KMS-11 (cell line): ENCODE measurements at regions not wholly inside any gene's neighbourhood (a gene's known extent, or its start where the extent isn't known, plus 50 kb on each side); places are given as distances from the start of the nearest gene placed in this dataset.

Experiments
- H2AFZ ChIP-seq: fragments of 200-600 bp; sonication (generic); 2 replicates; pipeline ENCODE4 v1.6.1; 2016; ENCODE audit warnings: antibody characterized with exemption, mixed run types, low read depth
- H3K27ac ChIP-seq: fragments of 200-600 bp; sonication (generic); 2 replicates; pipeline ENCODE4 v1.6.1; 2016; ENCODE audit warnings: mild to moderate bottlenecking, mixed run types
- H3K27me3 ChIP-seq: fragments of 200-600 bp; sonication (generic); 2 replicates; pipeline ENCODE4 v1.6.1; 2017; ENCODE audit warnings: mild to moderate bottlenecking, low read depth, mixed run types, moderate library complexity; ENCODE audit not compliant: insufficient read depth
- H3K36me3 ChIP-seq: fragments of 200-600 bp; sonication (generic); 2 replicates; pipeline ENCODE4 v1.6.1; 2017; ENCODE audit warnings: mild to moderate bottlenecking, mixed run types; ENCODE audit not compliant: insufficient read depth
- H3K4me1 ChIP-seq: fragments of 200-600 bp; sonication (generic); 2 replicates; pipeline ENCODE4 v1.6.1; 2016; ENCODE audit warnings: mild to moderate bottlenecking, low read depth, mixed run types; ENCODE audit not compliant: poor library complexity, severe bottlenecking
- H3K4me2 ChIP-seq: fragments of 200-600 bp; sonication (generic); 2 replicates; pipeline ENCODE4 v1.7.0; 2016; ENCODE audit warnings: mild to moderate bottlenecking, mixed run types
- H3K4me3 ChIP-seq: fragments of 200-600 bp; sonication (generic); IDR thresholded peaks from 2 replicates; pipeline ENCODE4 v1.6.1; 2017; ENCODE audit warnings: low read depth, low read length, mixed read lengths; ENCODE audit not compliant: insufficient read depth
- H3K79me2 ChIP-seq: fragments of 200-600 bp; sonication (generic); 2 replicates; pipeline ENCODE4 v1.6.1; 2016; ENCODE audit warnings: low read depth, mixed run types; ENCODE audit not compliant: insufficient read depth
- H3K9ac ChIP-seq: fragments of 200-600 bp; sonication (generic); 2 replicates; pipeline ENCODE4 v1.6.1; 2016; ENCODE audit warnings: mild to moderate bottlenecking, mixed run types
- H4K20me1 ChIP-seq: fragments of 200-600 bp; sonication (generic); 2 replicates; pipeline ENCODE4 v1.6.1; 2016; ENCODE audit warnings: mild to moderate bottlenecking, mixed run types; ENCODE audit not compliant: insufficient read depth
- TF ChIP-seq, protein P1 (sequence below): fragments of 200-600 bp; sonication (generic); conservative IDR thresholded peaks from 2 replicates; pipeline ENCODE4 v1.6.1; 2017; ENCODE audit warnings: low read depth, mild to moderate bottlenecking, antibody characterized with exemption, low read length, moderate library complexity, mixed read lengths

GRCh38 chr21:36627242-36627641 is 71.7 kb upstream of the SIM2 start:
- Histone ChIP-seq H3K4me2 (no peak overlapping the region), H3K27me3 (no peaks in the 10 kb centered on the region), H3K36me3 (no peaks in the 10 kb centered on the region), H2AFZ (no peak overlapping the region), H3K27ac (no peak overlapping the region), H3K4me3 (no peak overlapping the region), H3K9ac (no peak overlapping the region), H4K20me1 (no peaks in the 10 kb centered on the region), H3K79me2 (no peaks in the 10 kb centered on the region), H3K4me1 (no peaks in the 10 kb centered on the region)
- TF ChIP-seq, protein P1, sequence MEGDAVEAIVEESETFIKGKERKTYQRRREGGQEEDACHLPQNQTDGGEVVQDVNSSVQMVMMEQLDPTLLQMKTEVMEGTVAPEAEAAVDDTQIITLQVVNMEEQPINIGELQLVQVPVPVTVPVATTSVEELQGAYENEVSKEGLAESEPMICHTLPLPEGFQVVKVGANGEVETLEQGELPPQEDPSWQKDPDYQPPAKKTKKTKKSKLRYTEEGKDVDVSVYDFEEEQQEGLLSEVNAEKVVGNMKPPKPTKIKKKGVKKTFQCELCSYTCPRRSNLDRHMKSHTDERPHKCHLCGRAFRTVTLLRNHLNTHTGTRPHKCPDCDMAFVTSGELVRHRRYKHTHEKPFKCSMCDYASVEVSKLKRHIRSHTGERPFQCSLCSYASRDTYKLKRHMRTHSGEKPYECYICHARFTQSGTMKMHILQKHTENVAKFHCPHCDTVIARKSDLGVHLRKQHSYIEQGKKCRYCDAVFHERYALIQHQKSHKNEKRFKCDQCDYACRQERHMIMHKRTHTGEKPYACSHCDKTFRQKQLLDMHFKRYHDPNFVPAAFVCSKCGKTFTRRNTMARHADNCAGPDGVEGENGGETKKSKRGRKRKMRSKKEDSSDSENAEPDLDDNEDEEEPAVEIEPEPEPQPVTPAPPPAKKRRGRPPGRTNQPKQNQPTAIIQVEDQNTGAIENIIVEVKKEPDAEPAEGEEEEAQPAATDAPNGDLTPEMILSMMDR = no peak

DNA sequence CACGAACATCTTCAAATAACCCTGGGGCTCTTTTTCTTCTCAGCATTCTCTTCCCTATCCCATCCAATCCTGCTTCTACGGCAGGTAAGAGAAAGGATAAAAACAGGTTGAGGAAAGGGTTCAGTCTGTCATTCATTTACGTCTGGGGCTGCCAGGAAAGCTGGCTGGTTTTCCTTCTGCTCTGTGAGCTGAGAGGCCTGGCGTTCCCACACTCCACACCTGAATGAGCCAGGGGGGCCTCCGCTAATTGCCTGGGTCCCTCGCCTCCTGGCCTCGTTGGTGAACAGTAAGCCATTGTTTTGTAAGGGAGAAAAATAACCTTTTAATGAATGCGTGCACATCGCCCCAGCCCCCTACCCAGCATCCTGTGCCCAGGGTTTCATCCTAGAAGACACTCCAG is 70.8 kb upstream of the SIM2 start:
- Histone ChIP-seq H3K9ac (no peak overlapping the region), H3K4me2 (no peak overlapping the region), H3K27ac (no peak overlapping the region), H3K36me3 (no peaks in the 10 kb centered on the region), H3K79me2 (no peaks in the 10 kb centered on the region), H3K4me1 (no peaks in the 10 kb centered on the region), H3K27me3 (no peaks in the 10 kb centered on the region), H3K4me3 (no peak overlapping the region), H2AFZ (no peak overlapping the region), H4K20me1 (no peaks in the 10 kb centered on the region)
- TF ChIP-seq, protein P1 = no peak

DNA sequence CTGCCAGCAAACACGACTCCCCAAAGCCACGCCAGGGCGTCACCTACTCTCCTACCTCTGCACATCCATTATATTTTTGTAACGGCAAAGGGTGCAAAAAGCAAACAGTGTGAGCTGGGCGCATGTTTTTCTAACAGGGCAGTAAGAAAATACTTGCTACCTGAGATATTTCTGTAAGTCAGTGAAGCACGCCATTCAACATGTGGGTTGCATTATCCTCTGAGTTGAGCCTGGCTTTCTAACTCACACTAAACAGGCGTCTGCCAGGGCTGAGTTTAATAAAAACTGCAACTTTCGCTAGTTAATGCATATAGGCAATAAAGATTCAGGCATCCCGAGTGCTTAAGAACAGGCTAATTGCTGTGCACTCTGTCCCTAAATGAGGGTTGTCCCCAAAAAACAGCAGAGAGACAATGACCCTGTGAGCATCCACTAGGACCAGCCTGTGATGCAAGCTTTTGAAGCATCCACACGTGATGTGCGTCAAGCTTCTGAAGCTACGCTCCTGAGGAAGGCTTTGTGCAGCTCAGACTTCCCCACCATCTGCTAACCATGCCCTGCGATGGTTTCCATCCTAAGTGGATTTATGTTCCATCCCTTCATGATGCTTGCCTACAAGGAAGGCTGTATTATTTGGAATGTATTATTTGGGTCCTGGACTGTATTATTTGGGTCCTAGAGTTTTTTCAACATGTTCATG is 70.0 kb upstream of the SIM2 start:
- TF ChIP-seq, protein P1 = no peak
- Histone ChIP-seq H2AFZ (no peak overlapping the region), H3K79me2 (no peaks in the 10 kb centered on the region), H3K27me3 (no peaks in the 10 kb centered on the region), H3K4me2 (no peak overlapping the region), H3K27ac (no peak overlapping the region), H3K36me3 (no peaks in the 10 kb centered on the region), H4K20me1 (no peaks in the 10 kb centered on the region), H3K4me3 (no peak overlapping the region), H3K9ac (no peak overlapping the region), H3K4me1 (no peaks in the 10 kb centered on the region)

DNA sequence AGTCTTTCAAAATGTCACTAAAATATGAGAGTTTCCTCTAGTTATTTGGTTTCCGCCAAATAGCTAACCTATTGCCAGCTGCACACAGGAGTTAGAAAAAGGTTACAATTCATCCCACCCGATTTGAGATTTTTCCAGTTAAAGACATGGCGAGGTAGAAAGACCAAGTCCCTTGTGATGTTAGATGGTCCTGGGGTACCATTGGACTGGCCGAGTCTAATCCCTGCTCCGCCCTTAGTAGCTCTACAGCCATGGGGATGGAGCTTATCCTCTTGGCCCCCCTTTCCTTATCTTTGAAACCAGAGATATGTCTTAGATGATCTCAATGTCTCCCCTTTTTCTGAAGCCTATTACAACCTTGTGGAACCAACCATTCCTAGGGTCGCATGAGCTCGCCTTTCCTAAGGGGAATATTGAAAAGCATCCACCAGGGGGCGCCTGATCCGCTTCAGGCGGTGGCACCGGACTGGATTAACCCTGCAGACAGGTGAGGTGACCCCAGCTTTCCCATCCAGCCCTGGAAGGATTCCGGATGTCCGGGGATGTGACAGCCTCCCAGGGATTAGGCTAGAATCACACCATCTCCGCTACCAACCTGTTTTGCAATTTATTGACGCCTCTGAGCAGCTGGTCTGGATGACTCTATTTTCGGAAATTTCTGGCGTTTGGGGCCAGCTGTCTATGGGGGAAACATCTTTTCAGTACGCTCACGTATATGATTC is 68.3 kb upstream of the SIM2 start:
- H3K4me2 ChIP-seq = no peak overlapping the region
- TF ChIP-seq, protein P1 = peak; percentile 91
- no peaks in the 10 kb centered on the region for H3K27me3 ChIP-seq
- no peaks in the 10 kb centered on the region for H3K79me2 ChIP-seq
- no peaks in the 10 kb centered on the region for H3K36me3 ChIP-seq
- no peak overlapping the region for H3K9ac ChIP-seq
- H3K4me3 ChIP-seq = no peak overlapping the region
- H3K4me1 ChIP-seq = no peaks in the 10 kb centered on the region
- no peak overlapping the region for H2AFZ ChIP-seq
- H3K27ac ChIP-seq = no peak overlapping the region
- no peaks in the 10 kb centered on the region for H4K20me1 ChIP-seq
